Dendritic cell treated with granulocyte-macrophage colony-stimulating factor and Interleukin-4, amounts not matched to agents 40 ng/mL and 50 ng/mL, for 4 days (primary cell): ENCODE measurements at regions not wholly inside any gene's neighbourhood (a gene's known extent, or its start where the extent isn't known, plus 50 kb on each side); places are given as distances from the start of the nearest gene placed in this dataset.

ENCODE experiments used
- H3K27ac Mint-ChIP-seq: one replicate; pipeline ENCODE4 v1.8.0; 2022; ENCODE audit warnings: mild to moderate bottlenecking, mixed read lengths
- H3K27me3 Mint-ChIP-seq: one replicate; pipeline ENCODE4 v1.8.0; 2022; ENCODE audit warnings: mild to moderate bottlenecking, mixed read lengths
- H3K36me3 Mint-ChIP-seq: one replicate; pipeline ENCODE4 v1.8.0; 2022; ENCODE audit warnings: low read depth, mixed read lengths
- H3K4me1 Mint-ChIP-seq: one replicate; pipeline ENCODE4 v1.8.0; 2022; ENCODE audit warnings: low read depth, mixed read lengths
- H3K4me3 Mint-ChIP-seq: one replicate; pipeline ENCODE4 v1.8.0; 2022; ENCODE audit warnings: mild to moderate bottlenecking, moderate library complexity, mixed read lengths
- H3K9me3 Mint-ChIP-seq: one replicate; pipeline ENCODE4 v1.8.0; 2022; ENCODE audit warnings: mixed read lengths
- intact Hi-C: fragments of 100-400 bp; cut with micrococcal nuclease; formaldehyde crosslinking; loops from one replicate; pipeline ENCODE4 v1.15.0; 2022

DNA sequence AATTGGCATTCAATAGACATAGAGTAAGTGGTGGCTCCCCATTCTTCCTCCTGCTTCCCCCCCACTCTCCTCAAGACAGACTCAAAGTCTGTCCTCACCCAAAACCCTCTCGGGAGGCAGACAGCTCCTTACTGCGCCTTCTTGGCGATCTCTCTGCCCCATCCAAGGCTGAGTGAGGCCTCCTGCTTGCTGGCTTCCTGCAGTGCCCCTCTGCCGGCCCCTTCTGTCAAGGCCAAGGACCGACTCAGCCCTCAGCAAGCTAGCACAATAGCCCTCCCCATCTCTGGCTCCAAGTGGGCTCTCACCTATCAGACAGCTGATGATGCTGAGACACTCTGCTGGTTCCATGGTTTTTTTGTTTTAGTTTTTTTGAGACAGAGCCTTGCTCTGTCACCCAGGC, 62.5 kb upstream of the DLK1 start:
- H3K36me3 Mint-ChIP-seq: no peaks in the 10 kb centered on the region
- H3K27me3 Mint-ChIP-seq: peaks cover 4% of the 10 kb centered on the region
- no peaks in the 10 kb centered on the region for H3K9me3 Mint-ChIP-seq
- no peak overlapping the region for H3K4me3 Mint-ChIP-seq
- no peak overlapping the region for H3K27ac Mint-ChIP-seq
- intact Hi-C loops: no loop called here
- peaks cover 9% of the 10 kb centered on the region for H3K4me1 Mint-ChIP-seq

DNA sequence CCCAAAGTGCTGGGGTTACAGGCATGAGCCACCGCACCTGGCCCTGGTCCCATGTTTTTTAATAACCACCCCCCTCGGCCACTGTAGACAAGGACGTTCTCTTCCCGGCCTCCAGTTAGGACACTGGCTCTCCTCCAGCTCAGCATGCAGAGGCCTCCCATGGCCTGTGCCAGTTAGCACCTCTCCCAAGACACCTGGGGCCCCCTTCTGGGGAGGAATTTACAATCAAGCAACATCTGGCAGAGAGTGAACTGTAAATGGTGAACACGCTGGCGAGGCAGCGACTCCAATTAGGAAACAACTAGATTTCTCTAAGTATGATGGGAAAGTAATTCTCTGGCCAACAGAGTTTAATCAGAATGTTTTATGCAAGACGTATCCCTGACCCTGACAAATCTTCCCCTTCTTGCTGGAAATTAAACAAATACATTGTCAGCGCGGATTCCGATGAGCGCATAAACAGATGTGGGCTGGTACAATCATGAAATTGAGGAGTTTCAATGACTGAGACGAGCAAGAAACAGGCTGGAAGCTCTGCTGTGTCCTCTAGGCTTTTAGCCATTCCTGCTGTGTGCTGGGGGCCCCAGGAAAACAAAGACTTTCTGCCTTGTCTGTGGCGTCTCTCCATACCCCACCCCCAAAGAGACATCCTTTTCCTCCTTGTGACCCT, 61.7 kb upstream of the DLK1 start:
- Mint-ChIP-seq H3K4me3 (no peak overlapping the region), H3K27me3 (peaks cover 7% of the 10 kb centered on the region), H3K9me3 (no peaks in the 10 kb centered on the region), H3K36me3 (no peaks in the 10 kb centered on the region), H3K27ac (no peak overlapping the region), H3K4me1 (peaks cover 11% of the 10 kb centered on the region)
- intact Hi-C loops: no loop called here

DNA sequence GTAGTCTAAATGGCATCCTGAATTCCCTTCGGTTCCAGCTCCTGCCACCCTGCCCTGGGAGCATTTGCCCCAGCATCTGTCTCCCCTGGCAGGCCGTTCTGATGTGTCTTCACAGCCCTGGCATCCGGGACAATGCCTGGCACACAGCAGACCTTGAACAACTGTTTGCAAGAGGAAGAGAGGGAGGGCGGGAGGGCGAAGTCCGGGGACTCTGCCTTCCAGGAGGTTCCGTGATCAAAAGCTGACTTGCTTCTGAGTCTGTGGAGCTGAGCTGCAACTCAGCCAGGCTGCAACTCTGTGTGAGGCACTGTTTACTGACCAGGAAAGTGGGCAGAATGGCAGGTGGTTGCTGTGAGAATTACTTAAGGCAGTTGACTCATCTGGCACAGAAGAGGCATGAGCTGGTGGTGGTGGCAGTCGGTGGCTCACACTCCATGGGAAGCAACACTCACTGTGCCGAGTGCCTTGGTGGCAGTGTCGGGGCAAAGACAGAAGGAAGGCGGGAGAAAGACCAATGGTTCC, 61.1 kb upstream of the DLK1 start:
- no peaks in the 10 kb centered on the region for H3K36me3 Mint-ChIP-seq
- peaks cover 9% of the 10 kb centered on the region for H3K27me3 Mint-ChIP-seq
- intact Hi-C loops: no loop called here
- H3K4me3 Mint-ChIP-seq: no peak overlapping the region
- H3K4me1 Mint-ChIP-seq: peaks cover 11% of the 10 kb centered on the region
- no peaks in the 10 kb centered on the region for H3K9me3 Mint-ChIP-seq
- H3K27ac Mint-ChIP-seq: no peak overlapping the region

DNA sequence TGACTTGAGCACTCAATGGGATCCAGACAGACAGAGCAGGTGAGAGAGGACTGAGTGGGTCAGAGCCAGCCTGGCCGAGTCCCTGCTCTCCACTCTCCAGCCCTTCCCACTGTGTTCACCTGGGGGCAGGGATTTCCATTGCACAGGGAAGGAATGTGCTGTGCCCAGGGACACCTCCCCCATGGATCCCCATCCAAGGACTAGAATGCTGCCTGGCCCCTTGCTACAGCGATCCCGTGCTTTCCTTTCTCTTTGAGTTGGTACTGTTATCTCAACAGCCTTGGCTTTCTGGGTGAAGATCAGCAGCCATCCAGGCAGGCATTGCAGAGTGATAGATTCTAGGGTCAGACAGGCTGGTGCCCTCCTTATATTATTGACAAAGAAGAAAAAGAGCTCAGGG, 60.3 kb upstream of the DLK1 start:
- Mint-ChIP-seq H3K27ac (no peak overlapping the region), H3K4me1 (peaks cover 11% of the 10 kb centered on the region), H3K36me3 (no peaks in the 10 kb centered on the region), H3K4me3 (no peak overlapping the region), H3K9me3 (no peaks in the 10 kb centered on the region), H3K27me3 (peaks cover 14% of the 10 kb centered on the region)
- intact Hi-C loops: no loop called here

DNA sequence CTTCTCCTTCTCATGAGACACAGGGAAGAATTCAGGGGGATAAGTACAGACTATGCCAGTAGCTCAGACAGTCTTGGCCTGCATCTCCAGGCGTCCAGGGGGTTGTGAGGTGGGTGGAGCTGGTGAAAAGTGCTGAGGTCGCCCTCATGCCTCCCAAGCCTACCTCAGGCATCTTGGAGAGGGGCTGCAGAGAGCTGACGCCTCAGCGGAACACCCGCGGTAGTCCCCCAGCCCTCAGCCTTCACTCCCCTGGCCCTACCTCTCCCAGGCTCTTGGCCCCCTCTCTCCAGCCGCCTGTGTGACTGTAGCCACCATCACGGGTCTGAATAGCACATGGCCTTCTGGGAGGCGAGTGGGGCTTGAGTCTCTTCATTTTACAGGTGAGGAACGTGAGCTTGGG, 59.8 kb upstream of the DLK1 start:
- no peak overlapping the region for H3K27ac Mint-ChIP-seq
- no peak overlapping the region for H3K4me3 Mint-ChIP-seq
- intact Hi-C loops: no loop called here
- H3K36me3 Mint-ChIP-seq: no peaks in the 10 kb centered on the region
- no peaks in the 10 kb centered on the region for H3K9me3 Mint-ChIP-seq
- peaks cover 16% of the 10 kb centered on the region for H3K27me3 Mint-ChIP-seq
- peaks cover 11% of the 10 kb centered on the region for H3K4me1 Mint-ChIP-seq

DNA sequence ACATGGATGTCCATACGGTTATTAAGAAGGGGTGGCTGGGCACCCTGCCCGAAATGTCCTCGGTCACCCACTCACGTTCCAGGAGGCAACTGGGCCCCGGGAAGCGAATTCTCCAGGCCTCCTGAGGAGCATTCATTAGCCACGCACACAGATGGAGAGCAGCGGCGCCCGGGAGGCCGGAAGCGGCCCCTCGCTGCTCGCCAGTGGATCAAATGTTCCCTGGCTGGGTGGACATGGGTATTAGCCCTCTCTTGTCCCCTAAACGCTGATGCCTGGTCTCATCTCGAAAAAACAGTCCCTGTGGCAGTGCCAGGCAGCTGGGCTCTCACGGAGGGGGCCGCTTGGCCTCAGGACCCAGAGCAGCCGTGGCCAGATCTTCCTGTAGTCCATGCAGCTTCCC, 59.0 kb upstream of the DLK1 start:
- no peaks in the 10 kb centered on the region for H3K9me3 Mint-ChIP-seq
- peaks cover 11% of the 10 kb centered on the region for H3K4me1 Mint-ChIP-seq
- no peaks in the 10 kb centered on the region for H3K36me3 Mint-ChIP-seq
- intact Hi-C loops: no loop called here
- H3K27ac Mint-ChIP-seq: no peak overlapping the region
- H3K4me3 Mint-ChIP-seq: no peak overlapping the region
- H3K27me3 Mint-ChIP-seq: peaks cover 21% of the 10 kb centered on the region

DNA sequence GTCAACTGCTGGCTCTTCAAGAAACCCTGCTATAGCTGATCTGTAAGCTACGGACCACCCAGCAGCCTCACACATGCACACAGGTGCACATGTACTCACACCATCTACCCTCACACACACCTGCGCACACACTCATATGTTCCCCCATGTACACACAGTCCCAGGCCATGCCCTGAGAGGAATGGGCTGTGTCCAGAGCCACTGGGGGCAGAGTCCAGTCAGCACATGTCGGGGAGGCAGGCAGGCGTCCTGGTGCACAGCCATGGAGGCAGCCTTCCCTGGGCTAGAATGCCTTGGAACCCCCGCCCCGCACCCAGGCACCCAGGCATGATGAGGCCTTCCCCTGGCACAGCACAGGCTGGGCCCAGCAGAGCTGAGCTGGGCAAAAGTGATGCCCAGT, 58.3 kb upstream of the DLK1 start:
- Mint-ChIP-seq H3K9me3 (no peaks in the 10 kb centered on the region), H3K4me3 (no peak overlapping the region), H3K36me3 (no peaks in the 10 kb centered on the region), H3K27ac (no peak overlapping the region), H3K4me1 (peaks cover 8% of the 10 kb centered on the region), H3K27me3 (peaks cover 28% of the 10 kb centered on the region)
- intact Hi-C loops: no loop called here

DNA sequence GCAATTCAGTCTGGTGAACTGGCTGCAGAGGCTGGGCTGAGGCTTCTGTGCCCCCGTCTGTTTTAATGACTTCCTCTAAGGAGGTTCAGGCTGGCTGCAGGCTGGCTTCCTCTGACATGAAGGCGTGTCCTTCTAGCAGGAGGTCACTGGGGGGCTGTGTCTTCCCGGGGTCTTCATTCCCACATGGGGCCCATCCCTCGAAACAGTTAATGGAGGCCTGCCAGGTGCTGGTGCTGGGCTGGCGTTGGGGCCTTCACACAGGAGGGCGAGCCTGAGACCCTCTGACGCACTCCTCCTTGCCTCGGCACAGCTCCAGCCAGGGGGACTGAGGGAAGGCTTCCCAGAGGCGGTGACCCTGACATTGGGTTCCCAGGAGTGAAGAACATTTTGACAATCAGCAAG, 57.7 kb upstream of the DLK1 start:
- Mint-ChIP-seq H3K4me1 (peaks cover 10% of the 10 kb centered on the region), H3K4me3 (no peak overlapping the region), H3K27me3 (peaks cover 34% of the 10 kb centered on the region), H3K36me3 (no peaks in the 10 kb centered on the region), H3K27ac (no peak overlapping the region), H3K9me3 (no peaks in the 10 kb centered on the region)
- intact Hi-C loops: no loop called here

DNA sequence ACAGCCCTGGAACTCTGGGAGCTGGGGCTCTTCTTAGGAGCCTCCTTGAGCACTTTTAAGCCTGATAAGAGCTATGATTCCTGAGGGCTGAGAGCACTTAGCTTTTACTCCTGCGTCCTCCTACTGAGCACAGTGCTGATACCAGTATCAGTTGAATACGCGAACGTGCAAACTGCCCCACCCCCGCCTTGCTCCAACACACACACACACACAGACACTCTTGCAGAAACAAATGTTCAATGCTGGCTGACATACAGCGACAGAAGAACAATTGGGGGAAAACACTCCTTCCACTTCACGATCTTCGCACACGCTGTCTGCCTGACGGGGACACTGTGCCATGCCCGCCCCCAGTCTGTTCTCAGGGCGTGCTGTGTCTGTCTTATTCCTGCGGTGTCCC, 57.2 kb upstream of the DLK1 start:
- H3K4me1 Mint-ChIP-seq: peaks cover 10% of the 10 kb centered on the region
- H3K27me3 Mint-ChIP-seq: peaks cover 33% of the 10 kb centered on the region
- H3K27ac Mint-ChIP-seq: no peak overlapping the region
- intact Hi-C loops: no loop called here
- H3K9me3 Mint-ChIP-seq: no peaks in the 10 kb centered on the region
- H3K4me3 Mint-ChIP-seq: no peak overlapping the region
- no peaks in the 10 kb centered on the region for H3K36me3 Mint-ChIP-seq

DNA sequence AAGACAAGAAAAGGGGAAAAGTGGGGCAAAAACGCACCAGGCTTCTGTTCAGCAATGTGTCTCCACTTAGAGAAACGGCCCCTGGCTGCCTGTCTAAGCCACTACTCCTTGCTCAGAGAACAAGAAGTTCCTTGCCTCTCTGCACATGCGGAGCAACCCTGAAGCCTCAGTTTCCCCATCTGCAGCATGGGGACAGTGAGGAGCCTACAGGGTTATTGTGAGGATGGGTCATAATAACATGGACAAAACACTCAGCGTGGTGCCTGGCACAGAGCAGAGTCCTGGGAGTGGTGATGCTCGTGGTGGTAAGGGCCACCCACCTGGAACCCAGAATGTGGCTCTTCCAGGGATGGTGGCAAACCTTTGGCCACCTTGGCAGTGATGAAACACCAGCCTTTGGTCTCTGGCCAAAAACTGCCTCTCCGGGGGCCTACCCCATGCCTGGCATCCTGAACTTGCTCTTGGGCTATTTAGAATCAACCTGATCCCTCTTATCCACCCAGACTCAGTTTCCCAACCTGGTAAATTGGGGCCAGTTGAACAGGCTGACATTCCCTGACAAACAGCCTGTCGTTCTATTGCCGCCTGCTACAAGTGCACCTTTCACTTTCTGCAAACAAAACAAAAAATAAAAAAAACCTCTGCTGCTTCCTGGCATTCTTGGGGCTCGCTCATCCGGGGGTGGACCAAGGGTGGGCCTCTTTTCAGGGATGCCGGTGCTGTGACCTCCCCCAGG, 56.5 kb upstream of the DLK1 start:
- H3K4me1 Mint-ChIP-seq: peaks cover 10% of the 10 kb centered on the region
- H3K9me3 Mint-ChIP-seq: no peaks in the 10 kb centered on the region
- H3K27me3 Mint-ChIP-seq: peaks cover 33% of the 10 kb centered on the region
- no peak overlapping the region for H3K27ac Mint-ChIP-seq
- no peak overlapping the region for H3K4me3 Mint-ChIP-seq
- no peaks in the 10 kb centered on the region for H3K36me3 Mint-ChIP-seq
- intact Hi-C loops: no loop called here

DNA sequence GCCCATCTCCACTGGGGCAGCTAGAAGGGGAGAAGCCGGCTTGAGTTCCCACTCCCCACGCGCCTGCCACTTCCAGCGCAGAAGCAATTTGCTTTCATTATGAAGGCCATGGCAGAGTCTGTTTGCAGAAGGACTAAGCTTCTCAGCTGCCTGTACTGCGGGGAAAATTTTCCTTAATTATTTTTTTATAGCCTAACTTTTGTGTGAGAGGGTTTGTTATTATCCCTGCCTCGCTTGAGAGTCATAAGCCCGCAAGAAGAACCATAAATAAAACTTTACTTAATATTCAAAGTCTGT, 56.0 kb upstream of the DLK1 start:
- no peak overlapping the region for H3K4me3 Mint-ChIP-seq
- H3K9me3 Mint-ChIP-seq: no peaks in the 10 kb centered on the region
- peaks cover 10% of the 10 kb centered on the region for H3K4me1 Mint-ChIP-seq
- H3K27me3 Mint-ChIP-seq: peaks cover 33% of the 10 kb centered on the region
- intact Hi-C loops: no loop called here
- H3K27ac Mint-ChIP-seq: no peak overlapping the region
- no peaks in the 10 kb centered on the region for H3K36me3 Mint-ChIP-seq

DNA sequence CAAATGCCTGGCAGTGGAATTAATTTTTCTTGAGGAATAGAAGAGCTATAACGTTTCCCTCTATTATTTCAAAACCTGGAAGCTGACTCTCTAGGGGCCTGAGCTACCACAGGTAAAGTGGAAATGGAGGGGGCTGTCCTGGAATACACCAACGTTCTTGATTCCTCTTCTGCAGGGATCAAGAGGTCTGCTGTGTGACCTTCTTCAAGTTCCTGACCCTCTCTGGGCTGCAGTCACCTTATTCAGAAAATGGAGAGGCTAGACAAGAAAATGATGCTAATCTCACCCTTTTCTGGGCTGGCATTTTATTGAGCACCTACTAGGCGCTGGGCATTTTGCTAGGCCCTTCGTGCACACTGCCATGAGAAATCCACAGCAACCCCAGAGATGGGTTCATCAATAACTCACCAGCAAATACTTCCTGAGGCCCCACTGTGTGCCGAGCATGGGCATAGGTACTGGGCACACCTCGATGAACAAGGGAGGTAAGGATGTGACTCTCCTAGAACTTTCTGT, 55.2 kb upstream of the DLK1 start:
- H3K4me3 Mint-ChIP-seq: no peak overlapping the region
- peaks cover 33% of the 10 kb centered on the region for H3K27me3 Mint-ChIP-seq
- peaks cover 15% of the 10 kb centered on the region for H3K4me1 Mint-ChIP-seq
- intact Hi-C loops: no loop called here
- H3K27ac Mint-ChIP-seq: no peak overlapping the region
- no peaks in the 10 kb centered on the region for H3K36me3 Mint-ChIP-seq
- H3K9me3 Mint-ChIP-seq: no peaks in the 10 kb centered on the region

DNA sequence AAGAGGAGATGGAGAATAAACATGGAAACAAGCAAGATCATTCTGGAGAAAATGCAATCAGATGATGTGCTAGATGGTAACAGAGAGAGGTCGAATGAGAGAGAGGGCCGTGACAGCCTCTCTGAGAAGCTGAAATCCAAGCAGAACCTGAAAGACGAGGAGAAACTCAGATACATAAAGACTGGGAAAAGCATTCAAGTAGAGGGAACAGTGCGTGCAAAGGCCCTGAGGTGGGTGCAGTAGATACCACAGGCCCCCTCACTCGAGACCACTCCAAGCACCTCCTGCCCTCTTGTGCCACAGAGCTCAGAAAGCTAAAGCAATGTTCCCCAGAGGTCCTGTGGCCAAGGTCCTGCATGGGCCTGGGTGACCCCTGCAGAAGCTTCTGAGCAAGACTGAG, 54.8 kb upstream of the DLK1 start:
- no peaks in the 10 kb centered on the region for H3K36me3 Mint-ChIP-seq
- intact Hi-C loops: no loop called here
- no peaks in the 10 kb centered on the region for H3K9me3 Mint-ChIP-seq
- H3K4me3 Mint-ChIP-seq: no peak overlapping the region
- no peak overlapping the region for H3K27ac Mint-ChIP-seq
- H3K27me3 Mint-ChIP-seq: peaks cover 33% of the 10 kb centered on the region
- H3K4me1 Mint-ChIP-seq: peaks cover 20% of the 10 kb centered on the region

DNA sequence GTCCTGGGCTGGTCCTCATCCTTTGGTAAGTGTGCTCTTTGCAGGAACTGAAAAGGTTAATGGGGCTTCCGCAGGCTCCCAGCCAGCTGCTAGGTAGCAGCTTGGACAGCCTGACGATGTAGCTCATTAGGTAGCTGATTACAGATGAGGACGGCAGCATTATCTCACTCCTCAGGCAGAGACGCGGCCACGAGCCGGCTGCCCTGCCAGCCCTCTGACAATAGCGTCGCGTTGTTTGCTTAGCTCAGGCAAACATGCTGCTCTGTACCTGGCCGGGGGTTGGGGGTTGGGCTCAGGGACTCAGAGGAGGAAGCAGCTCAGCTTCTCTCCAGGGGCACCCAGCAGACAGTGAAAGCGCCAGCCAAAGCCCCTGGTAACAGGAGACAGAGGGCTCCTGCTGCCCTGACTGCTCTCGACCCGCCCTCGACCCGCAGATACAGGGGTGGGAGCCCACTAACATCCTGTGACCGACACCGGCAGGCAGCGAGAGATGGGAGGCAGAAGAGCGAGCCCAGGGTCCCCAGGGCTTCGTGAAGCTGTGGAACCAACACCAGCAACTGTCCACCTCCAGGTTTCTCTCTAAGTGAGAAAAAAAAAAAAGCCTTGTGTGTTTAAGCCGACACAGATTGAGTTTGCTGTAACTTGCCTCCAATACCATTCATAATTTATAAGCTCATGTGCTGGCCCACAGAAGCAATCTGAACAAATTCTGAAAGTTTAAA, 53.4 kb upstream of the DLK1 start:
- Mint-ChIP-seq H3K9me3 (no peaks in the 10 kb centered on the region), H3K27ac (no peak overlapping the region), H3K36me3 (no peaks in the 10 kb centered on the region), H3K4me3 (no peak overlapping the region), H3K27me3 (peaks cover 33% of the 10 kb centered on the region), H3K4me1 (peaks cover 31% of the 10 kb centered on the region)
- intact Hi-C loops: no loop called here
